DOHH2 (cell line): ENCODE measurements at regions not wholly inside any gene's neighbourhood (a gene's known extent, or its start where the extent isn't known, plus 50 kb on each side); places are given as distances from the start of the nearest gene placed in this dataset.

Experiments
- CTCF ChIP-seq: fragments of 200-600 bp; sonication (generic); IDR thresholded peaks from one replicate; pipeline ENCODE4 v1.5.1; 2014; ENCODE audit warnings: antibody characterized with exemption, mild to moderate bottlenecking, low read depth, low read length; ENCODE audit not compliant: poor library complexity, severe bottlenecking
- EZH2phosphoT487 ChIP-seq: fragments of 200-600 bp; sonication (generic); IDR thresholded peaks from 2 replicates; pipeline ENCODE4 v1.6.1; 2017; ENCODE audit warnings: borderline replicate concordance, mild to moderate bottlenecking, antibody characterized with exemption, low read length, moderate library complexity, mixed read lengths

GRCh38 chr2:104746299-104746698 is 107.6 kb upstream of the POU3F3 start:
- TF ChIP-seq CTCF, result no peak
- no peak for TF ChIP-seq EZH2phosphoT487
